ENCODE measurements at regions not wholly inside any gene's neighbourhood (a gene's known extent, or its start where the extent isn't known, plus 50 kb on each side); places are given as distances from the start of the nearest gene placed in this dataset.
"Not testable (repeated sequence)": the region's sequence is repeated elsewhere in the genome, so short reads cannot be mapped to it uniquely, and the experiment has no call there.

DNA sequence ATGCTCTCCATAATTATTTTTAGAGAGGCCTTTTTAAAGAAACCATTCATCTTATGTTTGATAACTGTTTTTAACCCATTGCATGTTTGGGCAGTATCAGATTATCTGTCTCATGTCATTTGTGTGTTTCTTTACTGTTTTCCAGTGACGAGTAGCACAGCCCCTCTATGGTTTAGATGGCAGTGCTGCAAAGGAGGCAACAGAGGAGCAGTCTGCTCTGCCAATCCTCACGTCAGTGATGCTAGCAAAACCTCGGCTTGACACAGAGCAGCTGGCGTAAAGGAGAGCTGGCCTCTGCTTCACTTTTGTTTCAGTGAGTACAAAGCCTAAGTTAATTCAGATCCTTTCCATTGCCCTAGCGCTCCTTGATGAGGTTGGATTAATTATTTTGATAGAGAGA, 80.4 kb upstream of the GARIN1A start:
- Histone ChIP-seq H2BK5ac (ENCODE audit: insufficient read length, low read length) (no peak overlapping the region), H3K4me1 (ENCODE audit: insufficient read depth, low read length) (no peaks in the 10 kb centered on the region), H3K14ac (ENCODE audit: insufficient read depth, low read length) (no peak overlapping the region), H3K4me2 (ENCODE audit: insufficient read depth, insufficient read length, low read length) (no peak overlapping the region), H4K8ac (replicated peaks; ENCODE audit: insufficient read length, low read depth, low read length) (no peak overlapping the region), H4K91ac (ENCODE audit: insufficient read length, low read depth, low read length) (no peak overlapping the region), H3K23ac (ENCODE audit: insufficient read length, low read depth, low read length) (no peak overlapping the region), H3K18ac (ENCODE audit: insufficient read length, low read depth, low read length) (no peak overlapping the region), H4K20me1 (ENCODE audit: control insufficient read depth, insufficient read depth, insufficient read length) (no peaks in the 10 kb centered on the region), H2BK15ac (ENCODE audit: low read depth, low read length) (no peak overlapping the region), H3K9ac (ENCODE audit: extremely low read depth, insufficient read length, low read length) (no peak overlapping the region), H2AK5ac (ENCODE audit: insufficient read length, low read length) (no peak overlapping the region), H3K9me3 (ENCODE audit: control insufficient read depth, low read depth, low read length) (no peaks in the 10 kb centered on the region), H2BK12ac (ENCODE audit: insufficient read length, low read depth, low read length) (no peak overlapping the region), H3K4ac (ENCODE audit: low read depth, low read length) (no peak overlapping the region), H2BK120ac (ENCODE audit: low read depth, low read length, poor library complexity, severe bottlenecking) (no peak overlapping the region), H2AFZ (ENCODE audit: low read length) (no peak overlapping the region), H3K79me2 (ENCODE audit: insufficient read depth, low read length) (no peaks in the 10 kb centered on the region), H3K56ac (ENCODE audit: insufficient read length, low read depth, low read length) (no peak overlapping the region), H3K27me3 (ENCODE audit: insufficient read depth, low read length) (no peaks in the 10 kb centered on the region), H3T11ph (ENCODE audit: low read length) (no peak overlapping the region), H2BK20ac (ENCODE audit: low read depth, low read length, poor library complexity, severe bottlenecking) (no peak overlapping the region), H3K23me2 (ENCODE audit: insufficient read length, low read depth, low read length, poor library complexity, severe bottlenecking) (no peaks in the 10 kb centered on the region), H3K27ac (ENCODE audit: insufficient read length, low read depth, low read length) (no peak overlapping the region), H3K79me1 (ENCODE audit: insufficient read depth, low read depth, low read length, poor library complexity, severe bottlenecking) (no peaks in the 10 kb centered on the region), H4K5ac (ENCODE audit: insufficient read length, low read depth, low read length) (no peak overlapping the region)
- no peak for DNase-seq
- WGBS (ENCODE audit: extremely low coverage, insufficient read length, low lambda C conversion rate) = no CpG with 5 or more reads among the region's 5 CpGs
- no peaks in the 10 kb centered on the region for H3K9me3 Mint-ChIP-seq
- H3K4me1 Mint-ChIP-seq = no peaks in the 10 kb centered on the region
- H3K27ac Mint-ChIP-seq = no peak overlapping the region
- no peak overlapping the region for H3K4me3 Mint-ChIP-seq
- TF ChIP-seq, protein P1, sequence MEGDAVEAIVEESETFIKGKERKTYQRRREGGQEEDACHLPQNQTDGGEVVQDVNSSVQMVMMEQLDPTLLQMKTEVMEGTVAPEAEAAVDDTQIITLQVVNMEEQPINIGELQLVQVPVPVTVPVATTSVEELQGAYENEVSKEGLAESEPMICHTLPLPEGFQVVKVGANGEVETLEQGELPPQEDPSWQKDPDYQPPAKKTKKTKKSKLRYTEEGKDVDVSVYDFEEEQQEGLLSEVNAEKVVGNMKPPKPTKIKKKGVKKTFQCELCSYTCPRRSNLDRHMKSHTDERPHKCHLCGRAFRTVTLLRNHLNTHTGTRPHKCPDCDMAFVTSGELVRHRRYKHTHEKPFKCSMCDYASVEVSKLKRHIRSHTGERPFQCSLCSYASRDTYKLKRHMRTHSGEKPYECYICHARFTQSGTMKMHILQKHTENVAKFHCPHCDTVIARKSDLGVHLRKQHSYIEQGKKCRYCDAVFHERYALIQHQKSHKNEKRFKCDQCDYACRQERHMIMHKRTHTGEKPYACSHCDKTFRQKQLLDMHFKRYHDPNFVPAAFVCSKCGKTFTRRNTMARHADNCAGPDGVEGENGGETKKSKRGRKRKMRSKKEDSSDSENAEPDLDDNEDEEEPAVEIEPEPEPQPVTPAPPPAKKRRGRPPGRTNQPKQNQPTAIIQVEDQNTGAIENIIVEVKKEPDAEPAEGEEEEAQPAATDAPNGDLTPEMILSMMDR (conservative IDR thresholded peaks at IDR 0.05) = no peak
- peaks cover 7 to 36% (median 34%) of the 10 kb centered on the region in 3 experiments; a peak in 6 of 7 replicates for H3K36me3 Mint-ChIP-seq (ENCODE audit: insufficient read depth in 1 of 3, low read depth in 3 of 3)
- no peaks in the 10 kb centered on the region for H3K27me3 Mint-ChIP-seq (ENCODE audit: low read depth)

DNA sequence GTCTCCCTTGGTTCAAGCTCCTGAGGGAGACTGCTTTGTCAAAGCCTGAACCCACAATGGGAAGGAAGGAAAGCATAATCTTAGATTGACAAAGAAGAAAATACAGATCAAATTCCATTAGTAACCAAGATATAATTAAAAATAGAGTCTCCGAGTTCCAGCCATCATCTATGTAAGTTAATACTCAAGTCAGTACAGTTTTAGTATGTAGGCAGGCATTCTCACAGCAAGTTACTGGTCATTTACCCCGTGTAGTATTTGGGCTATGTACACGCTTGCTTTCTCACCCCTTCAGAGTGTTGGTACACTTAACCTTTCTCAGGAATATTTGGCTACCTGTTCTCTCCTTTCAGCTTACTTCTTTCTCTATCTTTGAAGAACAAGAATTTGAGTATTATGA, 79.9 kb upstream of the GARIN1A start:
- not testable (repeated sequence) for H3K9me3 Mint-ChIP-seq

More for the DNA sequence above, 79.9 kb upstream of the GARIN1A start:
- not testable (repeated sequence) for H3K4me3 Mint-ChIP-seq; H3K27ac ChIP-seq (ENCODE audit: insufficient read length, low read depth, low read length); H3K23me2 ChIP-seq (ENCODE audit: insufficient read length, low read depth, low read length, poor library complexity, severe bottlenecking); H3K56ac ChIP-seq (ENCODE audit: insufficient read length, low read depth, low read length); H3K4me2 ChIP-seq (ENCODE audit: insufficient read depth, insufficient read length, low read length); H2BK15ac ChIP-seq (ENCODE audit: low read depth, low read length); H3K4ac ChIP-seq (ENCODE audit: low read depth, low read length); H3K18ac ChIP-seq (ENCODE audit: insufficient read length, low read depth, low read length); H3K79me1 ChIP-seq (ENCODE audit: insufficient read depth, low read depth, low read length, poor library complexity, severe bottlenecking); H2BK12ac ChIP-seq (ENCODE audit: insufficient read length, low read depth, low read length); H2BK120ac ChIP-seq (ENCODE audit: low read depth, low read length, poor library complexity, severe bottlenecking); H2AFZ ChIP-seq (ENCODE audit: low read length); H3K27me3 Mint-ChIP-seq (ENCODE audit: low read depth); H3K23ac ChIP-seq (ENCODE audit: insufficient read length, low read depth, low read length); H3K9ac ChIP-seq (ENCODE audit: extremely low read depth, insufficient read length, low read length); H3K9me3 ChIP-seq (ENCODE audit: control insufficient read depth, low read depth, low read length); H4K5ac ChIP-seq (ENCODE audit: insufficient read length, low read depth, low read length); H3K27me3 ChIP-seq (ENCODE audit: insufficient read depth, low read length); H3K4me1 Mint-ChIP-seq; H2BK5ac ChIP-seq (ENCODE audit: insufficient read length, low read length); H3K14ac ChIP-seq (ENCODE audit: insufficient read depth, low read length); H3T11ph ChIP-seq (ENCODE audit: low read length); H2AK5ac ChIP-seq (ENCODE audit: insufficient read length, low read length); H3K4me1 ChIP-seq (ENCODE audit: insufficient read depth, low read length); H3K27ac Mint-ChIP-seq; DNase-seq; H3K79me2 ChIP-seq (ENCODE audit: insufficient read depth, low read length); H4K20me1 ChIP-seq (ENCODE audit: control insufficient read depth, insufficient read depth, insufficient read length); H4K8ac ChIP-seq (replicated peaks; ENCODE audit: insufficient read length, low read depth, low read length); H4K91ac ChIP-seq (ENCODE audit: insufficient read length, low read depth, low read length); H2BK20ac ChIP-seq (ENCODE audit: low read depth, low read length, poor library complexity, severe bottlenecking)
- no CpG with 5 or more reads among the region's 3 CpGs for WGBS (ENCODE audit: extremely low coverage, insufficient read length, low lambda C conversion rate)
- H3K36me3 Mint-ChIP-seq (ENCODE audit: insufficient read depth in 1 of 3, low read depth in 3 of 3) = peaks cover 7 to 39% (median 34%) of the 10 kb centered on the region in 3 experiments; a peak in 6 of 7 replicates
